HL-60 (cell line): ENCODE measurements at regions not wholly inside any gene's neighbourhood (a gene's known extent, or its start where the extent isn't known, plus 50 kb on each side); places are given as distances from the start of the nearest gene placed in this dataset.

Experiments used
- DNase-seq, 2 experiments: peaks; one replicate each; pipeline ENCODE4 v3.0.0-alpha.2; 2010 to 2020; ENCODE audit warnings: low read depth in 1 of 2, low spot score in 1 of 2
- H3K27ac ChIP-seq: fragments of 250-450 bp; sonication (Bioruptor Pico); replicated peaks from 2 replicates; pipeline ENCODE4 v1.5.1; 2020; ENCODE audit warnings: mild to moderate bottlenecking, moderate library complexity
- H3K27me3 ChIP-seq: fragments of 250-450 bp; sonication (Bioruptor Pico); 2 replicates; pipeline ENCODE4 v1.5.1; 2021; ENCODE audit warnings: mild to moderate bottlenecking, moderate library complexity; ENCODE audit not compliant: insufficient read depth, poor library complexity, severe bottlenecking
- H3K4me3 ChIP-seq: replicated peaks from 2 replicates; pipeline ENCODE4 v1.5.1; 2011; ENCODE audit warnings: mild to moderate bottlenecking, control low read depth, low read length; ENCODE audit not compliant: insufficient read depth
- CTCF ChIP-seq: IDR thresholded peaks from one replicate; pipeline ENCODE4 v1.5.1; 2011; ENCODE audit warnings: low read length, control low read depth, inconsistent platforms; ENCODE audit not compliant: insufficient read depth
- GABPA ChIP-seq: IDR thresholded peaks from 2 replicates; pipeline ENCODE4 v1.6.1; 2012; ENCODE audit warnings: low read depth
- POLR2AphosphoS5 ChIP-seq: IDR thresholded peaks from 2 replicates; pipeline ENCODE4 v1.6.1; 2012; ENCODE audit warnings: low read depth
- REST ChIP-seq: IDR thresholded peaks from 2 replicates; pipeline ENCODE4 v1.6.1; 2012; ENCODE audit warnings: low read depth; ENCODE audit not compliant: insufficient replicate concordance

- TF ChIP-seq GABPA: no peak
- TF ChIP-seq POLR2AphosphoS5: no peak
- TF ChIP-seq CTCF: no peak
- peak overlapping the region; percentile 96 for H3K27ac ChIP-seq
Measured at GRCh38 chr20:4066551-4066950, 51.2 kb upstream of the RNF24 start.

GRCh38 chr20:4065391-4065844 lies 50.1 kb upstream of the RNF24 start:
- no peak for TF ChIP-seq CTCF
- TF ChIP-seq POLR2AphosphoS5: 0 out of 2 replicates have a peak, but pooled peaks have one; percentile 45
- TF ChIP-seq REST: peak; percentile 29
- Histone ChIP-seq H3K4me3 (no peak overlapping the region), H3K27me3 (no peaks in the 10 kb centered on the region), H3K27ac (peak overlapping the region; percentile 96)
- peak in 1 of 2 experiments; percentile 85 for DNase-seq

More at GRCh38 chr20:4066551-4066950, 51.2 kb upstream of the RNF24 start:
- Histone ChIP-seq H3K4me3 (no peak overlapping the region), H3K27me3 (no peaks in the 10 kb centered on the region)
- peak in 1 of 2 experiments; percentile 69 for DNase-seq
